ENCODE measurements at regions not wholly inside any gene's neighbourhood (a gene's known extent, or its start where the extent isn't known, plus 50 kb on each side); places are given as distances from the start of the nearest gene placed in this dataset.

DNA sequence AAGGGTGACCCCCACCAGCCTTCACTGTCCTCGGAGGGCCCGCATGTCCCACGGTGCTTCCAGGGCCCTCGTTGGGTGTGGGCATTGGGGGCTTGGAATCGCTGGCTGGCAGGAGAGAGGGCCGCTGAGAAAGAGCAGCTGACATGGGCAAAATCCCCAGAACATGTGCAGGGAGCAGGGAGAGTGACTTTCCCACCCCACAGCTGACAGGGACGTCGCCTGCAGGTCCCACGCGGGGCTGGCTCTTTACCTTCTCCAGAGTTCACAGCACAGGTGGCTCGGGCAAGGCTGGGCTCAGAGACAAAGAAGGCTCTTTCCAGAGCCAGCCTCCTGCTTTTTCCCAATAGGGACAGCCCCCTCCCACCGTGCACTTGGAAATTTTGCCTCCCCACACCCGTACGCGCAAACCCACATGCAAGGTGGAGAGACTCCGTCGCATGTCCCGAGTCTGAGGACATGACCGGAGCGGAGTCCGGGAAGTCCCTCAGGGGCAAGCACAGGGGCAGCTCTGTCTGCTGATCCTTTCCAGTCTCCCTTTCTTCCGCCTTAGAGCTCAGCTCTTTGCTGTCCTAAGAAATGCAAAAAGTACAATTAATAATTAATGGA lies 370.2 kb upstream of the MYT1L start:
- no peak overlapping the region for H2BK5ac ChIP-seq (ENCODE audit: low read depth, low read length)

More for the DNA sequence above, 370.2 kb upstream of the MYT1L start:
- Histone ChIP-seq H4K91ac (replicated peaks; ENCODE audit: insufficient read length, low read length) (no peak overlapping the region), H3K27ac (ENCODE audit: low read depth, low read length) (no peak overlapping the region), H3K79me1 (ENCODE audit: low read depth, low read length) (no peaks in the 10 kb centered on the region), H3K36me3 (ENCODE audit: control insufficient read depth in 2 of 4, insufficient read depth in 4 of 4, low read length in 3 of 4) (no peaks in the 10 kb centered on the region), H3K18ac (ENCODE audit: extremely low read depth, low read length) (no peak overlapping the region), H3K9me3 (ENCODE audit: insufficient read depth in 2 of 2, low read depth in 1 of 2, low read length in 1 of 2) (no peaks in the 10 kb centered on the region), H4K5ac (ENCODE audit: insufficient read length, low read depth, low read length) (no peak overlapping the region), H2AK5ac (ENCODE audit: low read depth, low read length) (no peak overlapping the region), H3K4me2 (ENCODE audit: insufficient read depth in 1 of 2, low read depth in 2 of 2, low read length in 2 of 2) (no peak overlapping the region), H2BK12ac (ENCODE audit: low read depth, low read length) (no peak overlapping the region), H3K27me3 (replicated peaks in 1 of 4; ENCODE audit: control insufficient read depth in 3 of 4, extremely low read depth in 1 of 4, insufficient read depth in 3 of 4, low read length in 3 of 4) (no peaks in the 10 kb centered on the region), H4K8ac (ENCODE audit: extremely low read depth, insufficient read depth, low read length) (no peak overlapping the region), H3K23ac (ENCODE audit: insufficient read length) (no peak overlapping the region), H2BK120ac (replicated peaks; ENCODE audit: low read depth, low read length) (no peak overlapping the region), H3K4ac (replicated peaks; ENCODE audit: insufficient read length, low read depth, low read length) (no peak overlapping the region), H3K9ac (replicated peaks in 1 of 4; ENCODE audit: extremely low read depth in 1 of 4, low read depth in 3 of 4, low read length in 3 of 4) (no peak overlapping the region), H3K4me1 (replicated peaks in 1 of 4; ENCODE audit: control insufficient read depth in 3 of 4, insufficient read depth in 4 of 4, low read length in 3 of 4) (peaks cover 0 to 11% (median 6%) of the 10 kb centered on the region in 4 experiments; a peak in 4 of 7 replicates), H3K4me3 (ENCODE audit: extremely low read depth in 1 of 4, insufficient read depth in 2 of 4, low read depth in 3 of 4, low read length in 4 of 4) (no peak overlapping the region), H2BK15ac (ENCODE audit: low read length) (no peak overlapping the region), H3K56ac (replicated peaks; ENCODE audit: insufficient read length, low read depth, low read length) (no peak overlapping the region), H3K14ac (ENCODE audit: insufficient read length) (no peak overlapping the region), H3K79me2 (ENCODE audit: control insufficient read depth in 1 of 2, insufficient read depth in 2 of 2, low read length in 2 of 2) (no peaks in the 10 kb centered on the region), H2BK20ac (ENCODE audit: low read length) (peak overlapping the region; percentile 61; the same call in 1 of the 2 replicates), H4K20me1 (replicated peaks in 1 of 2; ENCODE audit: control insufficient read depth in 1 of 2, insufficient read depth in 2 of 2, low read length in 2 of 2) (no peaks in the 10 kb centered on the region), H2AFZ (ENCODE audit: low read length) (no peak overlapping the region), H3K23me2 (ENCODE audit: low read depth, low read length) (no peaks in the 10 kb centered on the region)
- TF ChIP-seq BACH1 (IDR thresholded peaks at IDR 0.05; ENCODE audit: low read length) (no peak), BRCA1 (IDR thresholded peaks at IDR 0.05; ENCODE audit: low read depth, low read length) (no peak)
- WGBS, 2 experiments (ENCODE audit: extremely low coverage in 1 of 2, insufficient coverage in 1 of 2, insufficient read length in 1 of 2, insufficient replicate concordance in 2 of 2, low coverage in 1 of 2, low lambda C conversion rate in 2 of 2, missing lambda C conversion rate in 1 of 2): 95% methylated on average over 18 of the region's 22 CpGs; no CpG with 5 or more reads in 1 of the 2 experiments
- ChIA-PET CTCF (ENCODE audit: partially characterized antibody) (interaction anchor here (1.1 kb wide), 1 partner anchor 143 kb away, joined by 3 read pairs; no protein-coding TSS in a partner anchor), POLR2A (ENCODE audit: partially characterized antibody) (no interaction called here)
- no peak for FAIRE-seq
- DNase-seq (ENCODE audit: low read depth in 1 of 2, low spot score in 2 of 2): no peak

Measured in H1 (cell line).